GM12875 (cell line): ENCODE measurements at regions not wholly inside any gene's neighbourhood (a gene's known extent, or its start where the extent isn't known, plus 50 kb on each side); places are given as distances from the start of the nearest gene placed in this dataset.

Source experiments
- H3K4me3 ChIP-seq: one replicate; pipeline ENCODE4 v1.5.1; 2011; ENCODE audit warnings: low read depth, low read length, control low read depth
- TF ChIP-seq, protein P1 (sequence below): IDR thresholded peaks from 2 replicates; pipeline ENCODE4 v1.5.1; 2011; ENCODE audit warnings: low read depth, mild to moderate bottlenecking, control low read depth, inconsistent platforms, low read length, moderate library complexity, borderline replicate concordance; ENCODE audit not compliant: insufficient read depth

DNA sequence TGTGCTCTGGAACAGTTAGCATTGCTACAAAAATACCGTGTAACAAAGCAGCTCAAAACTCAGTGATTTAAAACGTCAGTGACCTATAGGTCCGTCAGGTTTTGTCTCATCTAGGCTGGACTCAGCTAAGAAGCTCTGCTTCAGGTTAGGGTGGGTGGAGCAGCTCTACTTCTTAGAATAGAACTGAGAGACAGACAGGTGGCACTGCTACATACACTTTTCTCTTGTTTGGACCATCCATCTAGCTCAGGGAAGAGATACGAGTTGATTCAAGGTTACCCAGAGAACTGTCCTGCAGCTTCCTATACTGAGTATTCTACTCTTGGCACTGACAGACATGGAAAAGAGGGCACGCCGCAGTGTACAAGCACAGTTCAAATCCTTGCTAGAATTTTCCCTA is 456.1 kb downstream of the IGSF11 start:
- no peak overlapping the region for H3K4me3 ChIP-seq
- TF ChIP-seq, protein P1, sequence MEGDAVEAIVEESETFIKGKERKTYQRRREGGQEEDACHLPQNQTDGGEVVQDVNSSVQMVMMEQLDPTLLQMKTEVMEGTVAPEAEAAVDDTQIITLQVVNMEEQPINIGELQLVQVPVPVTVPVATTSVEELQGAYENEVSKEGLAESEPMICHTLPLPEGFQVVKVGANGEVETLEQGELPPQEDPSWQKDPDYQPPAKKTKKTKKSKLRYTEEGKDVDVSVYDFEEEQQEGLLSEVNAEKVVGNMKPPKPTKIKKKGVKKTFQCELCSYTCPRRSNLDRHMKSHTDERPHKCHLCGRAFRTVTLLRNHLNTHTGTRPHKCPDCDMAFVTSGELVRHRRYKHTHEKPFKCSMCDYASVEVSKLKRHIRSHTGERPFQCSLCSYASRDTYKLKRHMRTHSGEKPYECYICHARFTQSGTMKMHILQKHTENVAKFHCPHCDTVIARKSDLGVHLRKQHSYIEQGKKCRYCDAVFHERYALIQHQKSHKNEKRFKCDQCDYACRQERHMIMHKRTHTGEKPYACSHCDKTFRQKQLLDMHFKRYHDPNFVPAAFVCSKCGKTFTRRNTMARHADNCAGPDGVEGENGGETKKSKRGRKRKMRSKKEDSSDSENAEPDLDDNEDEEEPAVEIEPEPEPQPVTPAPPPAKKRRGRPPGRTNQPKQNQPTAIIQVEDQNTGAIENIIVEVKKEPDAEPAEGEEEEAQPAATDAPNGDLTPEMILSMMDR, result no peak

DNA sequence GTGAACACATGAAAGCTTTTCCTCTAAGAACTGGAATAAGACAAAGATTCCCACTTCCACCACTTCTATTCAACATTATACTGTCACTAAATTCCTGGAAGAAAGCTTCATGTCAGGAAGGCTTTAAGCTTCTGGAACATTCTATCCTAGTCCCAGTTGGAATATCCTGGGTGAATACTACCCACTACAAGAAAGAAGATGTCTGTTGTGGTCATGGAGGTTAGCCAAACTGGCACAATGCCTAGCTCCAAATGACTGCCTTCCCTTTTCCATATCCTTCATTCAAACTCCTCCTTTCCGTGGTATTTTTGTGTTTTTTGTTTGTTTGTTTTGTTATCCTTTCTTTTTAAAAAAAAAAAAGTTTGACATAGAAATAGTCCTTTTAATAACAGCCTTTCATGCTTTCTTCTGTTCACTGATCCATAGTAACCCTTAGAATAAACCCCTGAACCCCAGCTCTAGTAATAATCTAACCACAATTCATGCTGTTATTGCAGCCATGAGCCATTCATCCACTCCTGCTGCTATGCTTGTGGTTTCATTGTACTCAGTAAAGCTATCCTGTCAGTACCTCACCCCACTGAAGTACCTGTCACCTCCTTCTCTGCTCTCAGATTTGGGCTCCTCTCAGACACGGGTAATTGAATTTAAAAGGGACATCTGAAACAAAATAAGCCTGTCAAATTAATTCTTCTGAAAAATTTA is 447.5 kb downstream of the IGSF11 start:
- TF ChIP-seq, protein P1, result no peak
- H3K4me3 ChIP-seq, result no peak overlapping the region

DNA sequence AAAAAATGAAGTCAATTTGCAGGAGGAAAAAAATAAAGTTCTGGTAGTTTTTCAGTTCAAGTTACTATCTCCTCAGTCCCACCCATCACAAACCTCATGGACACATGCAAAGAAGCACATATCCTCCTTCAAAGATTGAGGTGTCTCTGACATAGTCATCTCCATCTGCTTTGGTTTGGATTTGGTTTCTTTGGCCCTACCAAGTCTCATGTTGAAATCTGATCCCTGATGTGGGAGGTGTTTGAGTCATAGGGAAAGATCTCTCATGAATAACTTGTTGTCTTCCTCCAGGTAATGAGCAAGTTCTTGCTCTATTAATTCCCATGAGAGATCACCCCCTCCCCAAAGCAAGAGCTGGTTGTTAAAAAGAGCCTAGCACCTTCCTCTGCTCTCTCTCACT is 446.8 kb downstream of the IGSF11 start:
- TF ChIP-seq, protein P1, result no peak

DNA sequence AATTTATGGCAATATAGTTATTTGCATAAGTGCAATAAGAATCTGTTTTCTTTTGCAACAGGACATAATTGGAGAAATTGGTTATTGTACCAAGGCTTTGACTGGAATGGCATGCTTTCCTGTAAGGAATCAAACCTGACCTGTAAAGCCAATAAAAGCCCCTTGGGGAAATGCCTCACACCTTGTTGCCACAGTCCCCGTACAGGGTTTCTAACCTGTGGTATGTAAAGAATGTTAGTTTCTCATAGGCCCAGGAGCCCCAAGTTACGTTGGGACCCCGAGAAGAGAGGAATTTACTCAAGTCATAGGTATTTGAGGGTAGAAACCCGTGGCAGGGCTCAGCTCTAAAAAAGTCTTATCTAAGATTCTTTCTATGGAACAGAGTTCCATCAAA is 441.4 kb downstream of the IGSF11 start:
- TF ChIP-seq, protein P1, result no peak
- H3K4me3 ChIP-seq, result no peak overlapping the region

More for the DNA sequence above, 446.8 kb downstream of the IGSF11 start:
- no peak overlapping the region for H3K4me3 ChIP-seq

DNA sequence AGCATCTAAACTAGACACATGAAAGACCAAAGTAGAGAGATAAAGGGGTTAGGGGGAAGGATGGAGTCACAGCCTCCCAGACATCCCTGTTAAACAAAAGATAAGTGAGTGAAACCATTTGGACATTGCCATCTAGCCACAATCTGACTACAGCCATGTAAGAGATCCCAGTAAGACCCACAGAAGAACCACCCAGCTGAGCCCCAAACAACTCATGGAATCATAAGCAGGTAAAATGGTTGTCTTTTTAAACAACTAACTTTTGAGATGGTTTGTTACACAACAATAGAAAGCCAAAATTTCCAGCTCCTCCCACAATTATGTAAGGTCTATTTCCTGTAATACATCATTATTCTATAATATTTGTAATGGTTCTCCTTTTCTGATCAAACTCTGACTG is 437.5 kb downstream of the IGSF11 start:
- TF ChIP-seq, protein P1, result no peak
- H3K4me3 ChIP-seq, result no peak overlapping the region

DNA sequence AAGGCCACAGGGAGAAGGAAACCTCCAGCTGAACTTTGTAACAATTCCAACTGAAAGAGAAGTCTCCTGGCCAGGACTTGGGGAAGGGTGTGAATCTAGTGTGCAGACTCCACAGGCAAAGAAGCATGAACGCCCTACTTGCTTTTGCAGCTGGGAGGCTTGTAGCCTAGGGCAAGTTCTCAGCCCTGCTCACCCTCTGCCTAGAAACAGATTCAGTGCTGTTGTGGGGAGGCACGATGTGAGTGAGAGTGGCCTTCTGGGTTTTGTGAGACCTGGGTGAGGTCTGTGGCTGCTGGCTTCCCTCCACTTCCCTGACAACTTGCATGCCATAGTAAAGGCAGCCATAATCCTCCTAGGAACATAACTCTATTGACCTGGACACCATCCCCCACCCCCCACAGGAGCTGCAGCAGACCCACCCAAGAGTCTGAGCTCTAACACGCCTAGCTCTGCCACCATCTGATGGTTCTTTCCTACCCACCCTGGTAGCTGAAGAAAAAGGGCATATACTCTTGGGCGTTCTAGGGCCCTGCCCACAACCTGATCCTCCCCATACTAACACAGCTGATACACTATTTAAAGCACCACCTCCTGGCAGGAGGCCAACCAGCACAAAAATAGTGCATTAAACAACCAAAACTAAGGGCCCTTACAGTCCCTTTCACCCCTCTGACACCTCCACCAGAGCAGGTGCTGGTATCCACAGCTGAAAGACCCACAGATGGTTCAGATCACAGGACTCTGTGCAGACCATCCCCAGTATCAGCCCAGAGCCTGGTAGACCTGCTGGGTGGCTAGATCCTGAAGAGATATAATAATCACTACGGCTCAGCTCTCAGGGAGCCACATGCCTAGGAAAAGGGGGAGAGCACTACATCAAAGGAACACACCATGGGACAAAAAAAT is 426.5 kb downstream of the IGSF11 start:
- TF ChIP-seq, protein P1, result no peak
- no peak overlapping the region for H3K4me3 ChIP-seq
